ENCODE measurements at regions not wholly inside any gene's neighbourhood (a gene's known extent, or its start where the extent isn't known, plus 50 kb on each side); places are given as distances from the start of the nearest gene placed in this dataset.

GRCh38 chr20:54337144-54337543 is 129.3 kb downstream of the PFDN4 start:
- no peak overlapping the region for H2AFZ ChIP-seq (ENCODE audit: insufficient read depth, low read depth, low read length, poor library complexity, severe bottlenecking)
- Mint-ChIP-seq H3K27ac (no peak overlapping the region), H3K4me3 (no peak overlapping the region), H3K27me3 (peaks cover 5% of the 10 kb centered on the region), H3K9me3 (ENCODE audit: insufficient read depth) (peaks cover 5% of the 10 kb centered on the region), H3K4me1 (no peaks in the 10 kb centered on the region)
- H3K36me3 ChIP-seq (replicated peaks in 1 of 2; ENCODE audit: control extremely low read depth in 1 of 2, control insufficient read depth in 1 of 2, extremely low read depth in 1 of 2, insufficient read depth in 2 of 2, low read length in 1 of 2): no peaks in the 10 kb centered on the region
- peaks cover 0 to 3% (median 2%) of the 10 kb centered on the region in 3 donors for H3K9me3 ChIP-seq (ENCODE audit: control extremely low read depth in 1 of 3, control insufficient read depth in 2 of 3, insufficient read depth in 1 of 3, low read length in 2 of 3)
- no peak for TF ChIP-seq EZH2 (IDR thresholded peaks at IDR 0.05; ENCODE audit: borderline replicate concordance, insufficient read depth, low read depth, low read length, poor library complexity, severe bottlenecking)
- TF ChIP-seq CTCF (IDR thresholded peaks at IDR 0.05): no peak
- H3K79me2 ChIP-seq (ENCODE audit: control insufficient read depth, insufficient read depth, low read length): no peaks in the 10 kb centered on the region
- ATAC-seq (ENCODE audit: low read depth) (no peak), DNase-seq (no peak)
- no peaks in the 10 kb centered on the region for H3K27me3 ChIP-seq (replicated peaks in 1 of 4; ENCODE audit: control extremely low read depth in 1 of 4, control insufficient read depth in 3 of 4, insufficient read depth in 4 of 4, low read length in 3 of 4)
- ChIA-PET POLR2A (no interaction called here), CTCF (no interaction called here)
- H3K4me1 ChIP-seq (ENCODE audit: control insufficient read depth in 2 of 2, insufficient read depth in 2 of 2, low read length in 2 of 2): no peaks in the 10 kb centered on the region
- H3K27ac ChIP-seq (ENCODE audit: low read length in 2 of 2): no peak overlapping the region
- intact Hi-C loops (cut with micrococcal nuclease): no loop called here
- no peak overlapping the region for H3K4me2 ChIP-seq (replicated peaks; ENCODE audit: low read depth, low read length, poor library complexity, severe bottlenecking)
- H4K20me1 ChIP-seq (ENCODE audit: control insufficient read depth, insufficient read depth, low read length, poor library complexity, severe bottlenecking): no peaks in the 10 kb centered on the region
- H3K4me3 ChIP-seq (ENCODE audit: control extremely low read depth in 1 of 5, extremely low read depth in 1 of 5, insufficient read depth in 1 of 5, low read depth in 2 of 5, low read length in 4 of 5): no peak overlapping the region
- WGBS (ENCODE audit: insufficient coverage): no CpG with 5 or more reads among the region's 1 CpG
- H3K9ac ChIP-seq (ENCODE audit: low read length): no peak overlapping the region

GRCh38 chr20:54339093-54339492 is 131.2 kb downstream of the PFDN4 start:
- H3K36me3 ChIP-seq (replicated peaks in 1 of 2; ENCODE audit: control extremely low read depth in 1 of 2, control insufficient read depth in 1 of 2, extremely low read depth in 1 of 2, insufficient read depth in 2 of 2, low read length in 1 of 2): no peaks in the 10 kb centered on the region
- no peak overlapping the region for H3K4me3 ChIP-seq (ENCODE audit: control extremely low read depth in 1 of 5, extremely low read depth in 1 of 5, insufficient read depth in 1 of 5, low read depth in 2 of 5, low read length in 4 of 5)
- H3K79me2 ChIP-seq (ENCODE audit: control insufficient read depth, insufficient read depth, low read length): no peaks in the 10 kb centered on the region
- peaks cover 0 to 3% (median 2%) of the 10 kb centered on the region in 3 donors for H3K9me3 ChIP-seq (ENCODE audit: control extremely low read depth in 1 of 3, control insufficient read depth in 2 of 3, insufficient read depth in 1 of 3, low read length in 2 of 3)
- no peak overlapping the region for H2AFZ ChIP-seq (ENCODE audit: insufficient read depth, low read depth, low read length, poor library complexity, severe bottlenecking)
- H3K27me3 Mint-ChIP-seq: peaks cover 6% of the 10 kb centered on the region
- ATAC-seq (ENCODE audit: low read depth): no peak
- CTCF ChIA-PET: no interaction called here
- WGBS (ENCODE audit: insufficient coverage): 78% methylated on average over 6 of the region's 7 CpGs
- POLR2A ChIA-PET: no interaction called here
- no peak overlapping the region for H3K4me3 Mint-ChIP-seq
- TF ChIP-seq CTCF (IDR thresholded peaks at IDR 0.05): no peak
- TF ChIP-seq EZH2 (IDR thresholded peaks at IDR 0.05; ENCODE audit: borderline replicate concordance, insufficient read depth, low read depth, low read length, poor library complexity, severe bottlenecking): no peak
- no peak overlapping the region for H3K27ac ChIP-seq (ENCODE audit: low read length in 2 of 2)
- H3K4me2 ChIP-seq (replicated peaks; ENCODE audit: low read depth, low read length, poor library complexity, severe bottlenecking): no peak overlapping the region
- H3K27ac Mint-ChIP-seq: no peak overlapping the region
- H3K9ac ChIP-seq (ENCODE audit: low read length): no peak overlapping the region
- DNase-seq: no peak
- H3K4me1 ChIP-seq (ENCODE audit: control insufficient read depth in 2 of 2, insufficient read depth in 2 of 2, low read length in 2 of 2): no peaks in the 10 kb centered on the region
- no peaks in the 10 kb centered on the region for H3K4me1 Mint-ChIP-seq
- no peaks in the 10 kb centered on the region for H3K27me3 ChIP-seq (replicated peaks in 1 of 4; ENCODE audit: control extremely low read depth in 1 of 4, control insufficient read depth in 3 of 4, insufficient read depth in 4 of 4, low read length in 3 of 4)
- intact Hi-C loops (cut with micrococcal nuclease): no loop called here
- no peaks in the 10 kb centered on the region for H4K20me1 ChIP-seq (ENCODE audit: control insufficient read depth, insufficient read depth, low read length, poor library complexity, severe bottlenecking)
- peaks cover 5% of the 10 kb centered on the region for H3K9me3 Mint-ChIP-seq (ENCODE audit: insufficient read depth)

All from B cell (primary cell).